H7 (cell line): ENCODE measurements at regions not wholly inside any gene's neighbourhood (a gene's known extent, or its start where the extent isn't known, plus 50 kb on each side); places are given as distances from the start of the nearest gene placed in this dataset.
"Not testable (repeated sequence)": the region's sequence is repeated elsewhere in the genome, so short reads cannot be mapped to it uniquely, and the experiment has no call there.

Source experiments
- DNase-seq: peaks from one replicate; pipeline ENCODE4 v3.0.0; 2012
- H3K27me3 ChIP-seq: 2 replicates; pipeline ENCODE4 v1.6.0; 2011; ENCODE audit warnings: mild to moderate bottlenecking, low read length; ENCODE audit not compliant: control insufficient read depth, insufficient read depth
- H3K36me3 ChIP-seq: replicated peaks from 2 replicates; pipeline ENCODE4 v1.5.1; 2011; ENCODE audit warnings: low read length; ENCODE audit not compliant: control insufficient read depth, insufficient read depth
- H3K4me3 ChIP-seq: 2 replicates; pipeline ENCODE4 v1.5.1; 2011; ENCODE audit warnings: low read depth, mild to moderate bottlenecking, control low read depth, low read length, moderate library complexity; ENCODE audit not compliant: insufficient read depth

- Histone ChIP-seq H3K27me3 (no peaks in the 10 kb centered on the region), H3K36me3 (no peaks in the 10 kb centered on the region)
- DNase-seq: no peak
Measured at GRCh38 chr11:112651386-112651785, 309.8 kb upstream of the NCAM1 start.

GRCh38 chr11:112652786-112653390, 308.3 kb upstream of the NCAM1 start:
- Histone ChIP-seq H3K27me3 (no peaks in the 10 kb centered on the region), H3K36me3 (no peaks in the 10 kb centered on the region), H3K4me3 (no peak overlapping the region)
- no peak for DNase-seq

More at GRCh38 chr11:112651386-112651785, 309.8 kb upstream of the NCAM1 start:
- H3K4me3 ChIP-seq: no peak overlapping the region

- Histone ChIP-seq H3K27me3 (no peaks in the 10 kb centered on the region), H3K36me3 (no peaks in the 10 kb centered on the region), H3K4me3 (no peak overlapping the region)
- no peak for DNase-seq
Measured at GRCh38 chr11:112655371-112655770, 305.8 kb upstream of the NCAM1 start.

GRCh38 chr11:112656772-112657428, 304.3 kb upstream of the NCAM1 start:
- no peak for DNase-seq
- Histone ChIP-seq H3K27me3 (no peaks in the 10 kb centered on the region), H3K36me3 (no peaks in the 10 kb centered on the region), H3K4me3 (no peak overlapping the region)

- H3K27me3 ChIP-seq: no peaks in the 10 kb centered on the region
- H3K4me3 ChIP-seq: no peak overlapping the region
- no peak for DNase-seq
- H3K36me3 ChIP-seq: no peaks in the 10 kb centered on the region
Measured at GRCh38 chr11:112658431-112658878, 302.8 kb upstream of the NCAM1 start.

- no peaks in the 10 kb centered on the region for H3K36me3 ChIP-seq
- DNase-seq: no peak
- no peaks in the 10 kb centered on the region for H3K27me3 ChIP-seq
- H3K4me3 ChIP-seq: no peak overlapping the region
Measured at GRCh38 chr11:112661146-112661545, 300.1 kb upstream of the NCAM1 start.

- Histone ChIP-seq H3K4me3 (no peak overlapping the region), H3K36me3 (no peaks in the 10 kb centered on the region), H3K27me3 (no peaks in the 10 kb centered on the region)
- no peak for DNase-seq
Measured at GRCh38 chr11:112661571-112661970, 299.6 kb upstream of the NCAM1 start.

- Histone ChIP-seq H3K36me3 (no peaks in the 10 kb centered on the region), H3K27me3 (no peaks in the 10 kb centered on the region), H3K4me3 (no peak overlapping the region)
- no peak for DNase-seq
Measured at GRCh38 chr11:112662554-112662953, 298.7 kb upstream of the NCAM1 start.

- H3K36me3 ChIP-seq: no peaks in the 10 kb centered on the region
- H3K27me3 ChIP-seq: no peaks in the 10 kb centered on the region
- DNase-seq: no peak
Measured at GRCh38 chr11:112663947-112664634, 297.1 kb upstream of the NCAM1 start.

GRCh38 chr11:112665291-112665690, 295.9 kb upstream of the NCAM1 start:
- no peaks in the 10 kb centered on the region for H3K27me3 ChIP-seq
- DNase-seq: no peak
- no peaks in the 10 kb centered on the region for H3K36me3 ChIP-seq
- no peak overlapping the region for H3K4me3 ChIP-seq

More at GRCh38 chr11:112663947-112664634, 297.1 kb upstream of the NCAM1 start:
- H3K4me3 ChIP-seq: no peak overlapping the region

- no peaks in the 10 kb centered on the region for H3K27me3 ChIP-seq
- H3K36me3 ChIP-seq: no peaks in the 10 kb centered on the region
- no peak overlapping the region for H3K4me3 ChIP-seq
- DNase-seq: no peak
Measured at GRCh38 chr11:112666253-112666652, 295.0 kb upstream of the NCAM1 start.

- DNase-seq: no peak
- Histone ChIP-seq H3K27me3 (no peaks in the 10 kb centered on the region), H3K36me3 (no peaks in the 10 kb centered on the region), H3K4me3 (no peak overlapping the region)
Measured at GRCh38 chr11:112670806-112671570, 290.2 kb upstream of the NCAM1 start.

GRCh38 chr11:112673401-112673800, 287.8 kb upstream of the NCAM1 start:
- H3K27me3 ChIP-seq, H3K4me3 ChIP-seq, H3K36me3 ChIP-seq, DNase-seq: not testable (repeated sequence)

- H3K27me3 ChIP-seq: no peaks in the 10 kb centered on the region
- H3K4me3 ChIP-seq: no peak overlapping the region
- DNase-seq: no peak
- no peaks in the 10 kb centered on the region for H3K36me3 ChIP-seq
Measured at GRCh38 chr11:112685111-112685510, 276.1 kb upstream of the NCAM1 start.
